ENCODE measurements at regions not wholly inside any gene's neighbourhood (a gene's known extent, or its start where the extent isn't known, plus 50 kb on each side); places are given as distances from the start of the nearest gene placed in this dataset.

DNA sequence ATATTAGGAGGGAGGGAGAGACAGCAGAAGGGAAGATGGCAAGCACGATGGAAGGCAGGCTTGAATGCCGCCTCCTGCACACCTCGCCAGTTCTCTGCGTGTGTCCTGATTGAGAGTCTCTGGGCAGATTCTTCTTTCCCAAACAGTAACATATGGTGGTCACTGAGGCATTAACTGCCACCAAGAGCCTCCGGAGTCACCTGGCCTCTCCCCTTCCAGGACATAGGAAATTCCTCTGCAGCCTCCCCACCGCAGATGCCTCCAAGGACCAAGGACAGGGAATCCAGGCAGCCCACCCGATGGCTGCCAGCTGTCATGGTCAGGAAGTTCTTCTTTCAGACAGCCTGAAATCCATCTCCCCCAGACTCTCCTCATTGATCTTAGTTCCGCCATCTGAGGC is 149.3 kb downstream of the ENGASE start:
- TF ChIP-seq CTCF (IDR thresholded peaks at IDR 0.05; ENCODE audit: borderline replicate concordance, extremely low read depth, low read length, poor library complexity, severe bottlenecking): no peak
- no peak for TF ChIP-seq EZH2 (IDR thresholded peaks at IDR 0.05; ENCODE audit: borderline replicate concordance, low read depth, low read length, severe bottlenecking)

Measured in DND-41 (cell line).